ENCODE measurements at regions not wholly inside any gene's neighbourhood (a gene's known extent, or its start where the extent isn't known, plus 50 kb on each side); places are given as distances from the start of the nearest gene placed in this dataset.

GRCh38 chr4:71211748-71212147 lies 127.1 kb upstream of the SLC4A4 start:
- TF ChIP-seq CTCF (IDR thresholded peaks at IDR 0.05) (no peak), POLR2A (IDR thresholded peaks at IDR 0.05) (no peak), POLR2AphosphoS5 (IDR thresholded peaks at IDR 0.05) (no peak)
